ENCODE measurements at regions not wholly inside any gene's neighbourhood (a gene's known extent, or its start where the extent isn't known, plus 50 kb on each side); places are given as distances from the start of the nearest gene placed in this dataset.

GRCh38 chr2:104493698-104494097 lies 360.2 kb upstream of the POU3F3 start:
- DNase-seq (ENCODE audit: low read depth): no peak
- H3K4me3 ChIP-seq (ENCODE audit: control insufficient read depth, low read depth, low read length): no peak overlapping the region
- TF ChIP-seq CTCF (conservative IDR thresholded peaks at IDR 0.05; ENCODE audit: control insufficient read depth, insufficient read depth, low read depth, low read length): no peak

- no peak for DNase-seq (ENCODE audit: low read depth)
- no peak overlapping the region for H3K4me3 ChIP-seq (ENCODE audit: control insufficient read depth, low read depth, low read length)
- TF ChIP-seq CTCF (conservative IDR thresholded peaks at IDR 0.05; ENCODE audit: control insufficient read depth, insufficient read depth, low read depth, low read length): no peak
These were observed 352.6 kb upstream of the POU3F3 start for GRCh38 chr2:104501342-104501741.

- no peak overlapping the region for H3K4me3 ChIP-seq (ENCODE audit: control insufficient read depth, low read depth, low read length)
- TF ChIP-seq CTCF (conservative IDR thresholded peaks at IDR 0.05; ENCODE audit: control insufficient read depth, insufficient read depth, low read depth, low read length): no peak
- DNase-seq (ENCODE audit: low read depth): no peak
These were observed 352.0 kb upstream of the POU3F3 start for GRCh38 chr2:104501929-104502328.

- no peak for TF ChIP-seq CTCF (conservative IDR thresholded peaks at IDR 0.05; ENCODE audit: control insufficient read depth, insufficient read depth, low read depth, low read length)
- DNase-seq (ENCODE audit: low read depth): no peak
- no peak overlapping the region for H3K4me3 ChIP-seq (ENCODE audit: control insufficient read depth, low read depth, low read length)
These were observed 351.0 kb upstream of the POU3F3 start for GRCh38 chr2:104502901-104503300.

GRCh38 chr2:104504331-104505073 lies 349.4 kb upstream of the POU3F3 start:
- no peak for DNase-seq (ENCODE audit: low read depth)
- H3K4me3 ChIP-seq (ENCODE audit: control insufficient read depth, low read depth, low read length): no peak overlapping the region
- no peak for TF ChIP-seq CTCF (conservative IDR thresholded peaks at IDR 0.05; ENCODE audit: control insufficient read depth, insufficient read depth, low read depth, low read length)

GRCh38 chr2:104518256-104518655 lies 335.7 kb upstream of the POU3F3 start:
- no peak for TF ChIP-seq CTCF (conservative IDR thresholded peaks at IDR 0.05; ENCODE audit: control insufficient read depth, insufficient read depth, low read depth, low read length)
- no peak for DNase-seq (ENCODE audit: low read depth)
- H3K4me3 ChIP-seq (ENCODE audit: control insufficient read depth, low read depth, low read length): no peak overlapping the region
